ENCODE measurements at regions not wholly inside any gene's neighbourhood (a gene's known extent, or its start where the extent isn't known, plus 50 kb on each side); places are given as distances from the start of the nearest gene placed in this dataset.

- Histone ChIP-seq H3K27me3 (replicated peaks; ENCODE audit: control insufficient read depth, insufficient read depth, low read length) (no peaks in the 10 kb centered on the region), H3K36me3 (ENCODE audit: control insufficient read depth, insufficient read depth, low read length) (no peaks in the 10 kb centered on the region), H3K4me3 (ENCODE audit: low read depth, low read length) (no peak overlapping the region), H3K4me1 (no peaks in the 10 kb centered on the region), H3K9me3 (no peaks in the 10 kb centered on the region)
- no TSS peak for BruUV-seq (replicated peaks)
- POLR2A ChIA-PET = no interaction called here
- no peak for DNase-seq
- Mint-ChIP-seq H3K4me3 (ENCODE audit: unreplicated experiment) (no peak overlapping the region), H3K27me3 (ENCODE audit: insufficient read depth, unreplicated experiment) (peaks cover 15% of the 10 kb centered on the region), H3K36me3 (ENCODE audit: insufficient read depth, unreplicated experiment) (no peaks in the 10 kb centered on the region), H3K9me3 (ENCODE audit: unreplicated experiment) (no peaks in the 10 kb centered on the region), H3K27ac (ENCODE audit: unreplicated experiment) (no peak overlapping the region), H3K4me1 (ENCODE audit: low read depth, unreplicated experiment) (no peaks in the 10 kb centered on the region)
- CTCF ChIA-PET = no interaction called here
- intact Hi-C loops (cut with micrococcal nuclease; ENCODE audit: unreplicated experiment) = no loop called here
- TF ChIP-seq CTCF (IDR thresholded peaks at IDR 0.05; ENCODE audit: insufficient read depth in 1 of 2, low read depth in 1 of 2, low read length in 1 of 2, severe bottlenecking in 1 of 2, unreplicated experiment in 1 of 2) = no peak
Observed at GRCh38 chr15:61489571-61489970, 260.5 kb upstream of the RORA start.

GRCh38 chr15:61483599-61483998 is 254.5 kb upstream of the RORA start:
- H3K4me3 Mint-ChIP-seq (ENCODE audit: unreplicated experiment) = no peak overlapping the region
- no TSS peak for BruUV-seq (replicated peaks)
- POLR2A ChIA-PET = no interaction called here

GRCh38 chr15:61481886-61482285 is 252.8 kb upstream of the RORA start:
- ChIA-PET POLR2A (no interaction called here), CTCF (no interaction called here)
- Mint-ChIP-seq H3K27me3 (ENCODE audit: insufficient read depth, unreplicated experiment) (peaks cover 16% of the 10 kb centered on the region), H3K4me1 (ENCODE audit: low read depth, unreplicated experiment) (no peaks in the 10 kb centered on the region), H3K9me3 (ENCODE audit: unreplicated experiment) (no peaks in the 10 kb centered on the region), H3K36me3 (ENCODE audit: insufficient read depth, unreplicated experiment) (no peaks in the 10 kb centered on the region), H3K27ac (ENCODE audit: unreplicated experiment) (no peak overlapping the region), H3K4me3 (ENCODE audit: unreplicated experiment) (no peak overlapping the region)
- BruUV-seq (replicated peaks) = no TSS peak
- H3K27me3 ChIP-seq (replicated peaks; ENCODE audit: control insufficient read depth, insufficient read depth, low read length) = no peaks in the 10 kb centered on the region
- DNase-seq = no peak
- no peaks in the 10 kb centered on the region for H3K36me3 ChIP-seq (ENCODE audit: control insufficient read depth, insufficient read depth, low read length)
- H3K4me1 ChIP-seq = no peaks in the 10 kb centered on the region
- intact Hi-C loops (cut with micrococcal nuclease; ENCODE audit: unreplicated experiment) = no loop called here
- H3K4me3 ChIP-seq (ENCODE audit: low read depth, low read length) = no peak overlapping the region
- H3K9me3 ChIP-seq = no peaks in the 10 kb centered on the region
- no peak for TF ChIP-seq CTCF (IDR thresholded peaks at IDR 0.05; ENCODE audit: insufficient read depth in 1 of 2, low read depth in 1 of 2, low read length in 1 of 2, severe bottlenecking in 1 of 2, unreplicated experiment in 1 of 2)

More at GRCh38 chr15:61483599-61483998, 254.5 kb upstream of the RORA start:
- CTCF ChIA-PET = no interaction called here
- H3K9me3 Mint-ChIP-seq (ENCODE audit: unreplicated experiment) = no peaks in the 10 kb centered on the region
- no peaks in the 10 kb centered on the region for H3K9me3 ChIP-seq
- intact Hi-C loops (cut with micrococcal nuclease; ENCODE audit: unreplicated experiment) = no loop called here
- no peaks in the 10 kb centered on the region for H3K36me3 Mint-ChIP-seq (ENCODE audit: insufficient read depth, unreplicated experiment)
- H3K4me3 ChIP-seq (ENCODE audit: low read depth, low read length) = no peak overlapping the region
- H3K27ac Mint-ChIP-seq (ENCODE audit: unreplicated experiment) = no peak overlapping the region
- no peak for TF ChIP-seq CTCF (IDR thresholded peaks at IDR 0.05; ENCODE audit: insufficient read depth in 1 of 2, low read depth in 1 of 2, low read length in 1 of 2, severe bottlenecking in 1 of 2, unreplicated experiment in 1 of 2)
- H3K27me3 Mint-ChIP-seq (ENCODE audit: insufficient read depth, unreplicated experiment) = peaks cover 16% of the 10 kb centered on the region
- no peak for DNase-seq
- no peaks in the 10 kb centered on the region for H3K27me3 ChIP-seq (replicated peaks; ENCODE audit: control insufficient read depth, insufficient read depth, low read length)
- H3K4me1 ChIP-seq = no peaks in the 10 kb centered on the region
- H3K36me3 ChIP-seq (ENCODE audit: control insufficient read depth, insufficient read depth, low read length) = no peaks in the 10 kb centered on the region
- no peaks in the 10 kb centered on the region for H3K4me1 Mint-ChIP-seq (ENCODE audit: low read depth, unreplicated experiment)

Data from Caco-2 (cell line).